ENCODE measurements at regions not wholly inside any gene's neighbourhood (a gene's known extent, or its start where the extent isn't known, plus 50 kb on each side); places are given as distances from the start of the nearest gene placed in this dataset.
A peak's percentile ranks its signal among the peaks of the same experiment; 100 is the strongest.

- H3K79me2 ChIP-seq (ENCODE audit: insufficient read depth, low read length): no peaks in the 10 kb centered on the region
- H3K36me3 ChIP-seq (ENCODE audit: control insufficient read depth in 1 of 2, insufficient read depth in 2 of 2, low read length in 2 of 2): no peaks in the 10 kb centered on the region
- ChIA-PET RAD21 (ENCODE audit: low non-redundant PET in 1 of 2, low total read pairs in 2 of 2, uncharacterized antibody in 2 of 2, unreplicated experiment in 2 of 2) (no interaction called here), POLR2A (no interaction called here), CTCF (no interaction called here)
- BruUV-seq (replicated peaks): no TSS peak
- peaks cover 16 to 22% of the 10 kb centered on the region in 2 experiments; a peak in 3 of 4 replicates for H3K9me3 ChIP-seq (ENCODE audit: control insufficient read depth in 1 of 2, insufficient read depth in 1 of 2, low read depth in 1 of 2, low read length in 2 of 2)
- no peak overlapping the region for H3K27ac ChIP-seq (ENCODE audit: low read depth, low read length)
- H3K4me3 ChIP-seq (replicated peaks in 1 of 2; ENCODE audit: low read depth in 1 of 2, low read length in 2 of 2): no peak overlapping the region
- H3K4me1 ChIP-seq (ENCODE audit: control insufficient read depth in 1 of 2, insufficient read depth in 2 of 2, low read length in 2 of 2): no peaks in the 10 kb centered on the region
- DNase-seq (ENCODE audit: low read depth, low spot score): no peak
- TF ChIP-seq ZFX (IDR thresholded peaks at IDR 0.05) (no peak), CBX3 (IDR thresholded peaks at IDR 0.05; ENCODE audit: low read depth) (no peak)
- H3K9me2 ChIP-seq (ENCODE audit: insufficient read depth): no peaks in the 10 kb centered on the region
- ATAC-seq: 0 out of 2 replicates have a peak, but pooled peaks have one; percentile 34
- no peaks in the 10 kb centered on the region for H4K20me1 ChIP-seq (ENCODE audit: insufficient read depth)
- intact Hi-C loops (cut with micrococcal nuclease): no loop called here
- no peak overlapping the region for H2AFZ ChIP-seq (ENCODE audit: low read depth, low read length, poor library complexity, severe bottlenecking)
- no peak overlapping the region for H3K9ac ChIP-seq (ENCODE audit: low read length)
- H3K4me2 ChIP-seq (ENCODE audit: low read length): no peak overlapping the region
- no peaks in the 10 kb centered on the region for H3K27me3 ChIP-seq (ENCODE audit: insufficient read depth, low read length)
Observed at GRCh38 chr17:17425005-17425404, 51.8 kb upstream of the MED9 start.

- no peak overlapping the region for H2AFZ ChIP-seq (ENCODE audit: low read depth, low read length, poor library complexity, severe bottlenecking)
- DNase-seq (ENCODE audit: low read depth, low spot score) (no peak), ATAC-seq (no peak)
- no peak for TF ChIP-seq RAD21 (IDR thresholded peaks at IDR 0.05; ENCODE audit: low read depth)
- TF ChIP-seq CBX3 (IDR thresholded peaks at IDR 0.05; ENCODE audit: low read depth): no peak
- TF ChIP-seq ZBTB33 (IDR thresholded peaks at IDR 0.05; ENCODE audit: extremely low read depth, insufficient replicate concordance, low read length): no peak
- TF ChIP-seq MAX (IDR thresholded peaks at IDR 0.05): no peak
- no peak for TF ChIP-seq ZNF274 (IDR thresholded peaks at IDR 0.05; ENCODE audit: low read depth, low read length)
- no peak for TF ChIP-seq EZH2phosphoT487 (IDR thresholded peaks at IDR 0.05; ENCODE audit: borderline replicate concordance)
- no peak for TF ChIP-seq SRF (IDR thresholded peaks at IDR 0.05; ENCODE audit: low read depth)
- no peak for TF ChIP-seq CEBPB (IDR thresholded peaks at IDR 0.05; ENCODE audit: low read depth)
- no peak for TF ChIP-seq ATF3 (IDR thresholded peaks at IDR 0.05)
- no peak for TF ChIP-seq REST (IDR thresholded peaks at IDR 0.05; ENCODE audit: low read depth)
- TF ChIP-seq ELF1 (IDR thresholded peaks at IDR 0.05; ENCODE audit: borderline replicate concordance, low read depth): no peak
- TF ChIP-seq ZFX (IDR thresholded peaks at IDR 0.05): no peak
- no peak for TF ChIP-seq EGR1 (IDR thresholded peaks at IDR 0.05; ENCODE audit: low read depth)
- no peak for TF ChIP-seq POLR2AphosphoS5 (IDR thresholded peaks at IDR 0.05; ENCODE audit: low read depth, low read length)
- no peak for TF ChIP-seq TCF7L2 (IDR thresholded peaks at IDR 0.05; ENCODE audit: borderline replicate concordance, extremely low read depth, insufficient read depth, insufficient read length)
- TF ChIP-seq SP1 (IDR thresholded peaks at IDR 0.05; ENCODE audit: low read depth): no peak
- H3K27ac ChIP-seq (ENCODE audit: low read depth, low read length): no peak overlapping the region
- ChIA-PET RAD21 (ENCODE audit: low non-redundant PET in 1 of 2, low total read pairs in 2 of 2, uncharacterized antibody in 2 of 2, unreplicated experiment in 2 of 2) (no interaction called here), CTCF (no interaction called here), POLR2A (no interaction called here)
- H3K79me2 ChIP-seq (ENCODE audit: insufficient read depth, low read length): no peaks in the 10 kb centered on the region
- H4K20me1 ChIP-seq (ENCODE audit: insufficient read depth): no peaks in the 10 kb centered on the region
- no peak overlapping the region for H3K9ac ChIP-seq (ENCODE audit: low read length)
- H3K4me3 ChIP-seq (replicated peaks in 1 of 2; ENCODE audit: low read depth in 1 of 2, low read length in 2 of 2): no peak overlapping the region
- no TSS peak for BruUV-seq (replicated peaks)
- H3K4me2 ChIP-seq (ENCODE audit: low read length): no peak overlapping the region
- intact Hi-C loops (cut with micrococcal nuclease): no loop called here
- no peaks in the 10 kb centered on the region for H3K4me1 ChIP-seq (ENCODE audit: control insufficient read depth in 1 of 2, insufficient read depth in 2 of 2, low read length in 2 of 2)
- H3K27me3 ChIP-seq (ENCODE audit: insufficient read depth, low read length): no peaks in the 10 kb centered on the region
- H3K36me3 ChIP-seq (ENCODE audit: control insufficient read depth in 1 of 2, insufficient read depth in 2 of 2, low read length in 2 of 2): no peaks in the 10 kb centered on the region
- H3K9me3 ChIP-seq (ENCODE audit: control insufficient read depth in 1 of 2, insufficient read depth in 1 of 2, low read depth in 1 of 2, low read length in 2 of 2): peaks cover 16 to 22% of the 10 kb centered on the region in 2 experiments; a peak in 3 of 4 replicates
- no peaks in the 10 kb centered on the region for H3K9me2 ChIP-seq (ENCODE audit: insufficient read depth)
Observed at GRCh38 chr17:17425591-17425990, 51.2 kb upstream of the MED9 start.
